ENCODE measurements at regions not wholly inside any gene's neighbourhood (a gene's known extent, or its start where the extent isn't known, plus 50 kb on each side); places are given as distances from the start of the nearest gene placed in this dataset.

GRCh38 chr19:29289020-29289419 lies 76.1 kb upstream of the UQCRFS1 start:
- TF ChIP-seq CTCF (IDR thresholded peaks at IDR 0.05): no peak
- 82% methylated on average over 2 of the region's 2 CpGs for WGBS (ENCODE audit: insufficient coverage)
- H3K36me3 Mint-ChIP-seq: no peaks in the 10 kb centered on the region
- Histone ChIP-seq H2AFZ (ENCODE audit: insufficient read depth, low read depth, low read length, poor library complexity, severe bottlenecking) (no peak overlapping the region), H3K4me1 (ENCODE audit: control insufficient read depth in 1 of 2, insufficient read depth in 2 of 2, low read length in 2 of 2) (no peaks in the 10 kb centered on the region), H3K79me2 (ENCODE audit: insufficient read depth, low read length) (no peaks in the 10 kb centered on the region), H3K4me3 (replicated peaks in 1 of 3; ENCODE audit: low read depth in 2 of 3, low read length in 3 of 3) (no peak overlapping the region), H3K36me3 (replicated peaks in 1 of 2; ENCODE audit: control insufficient read depth in 1 of 2, insufficient read depth in 2 of 2, low read length in 2 of 2) (no peaks in the 10 kb centered on the region), H4K20me1 (ENCODE audit: insufficient read depth, low read length) (no peaks in the 10 kb centered on the region), H3K4me2 (replicated peaks; ENCODE audit: extremely low read depth, low read length, poor library complexity, severe bottlenecking) (no peak overlapping the region), H3K27ac (ENCODE audit: low read depth in 1 of 2, low read length in 2 of 2) (no peak overlapping the region), H3K27me3 (ENCODE audit: control insufficient read depth in 2 of 2, insufficient read depth in 2 of 2, low read length in 2 of 2) (no peaks in the 10 kb centered on the region), H3K9ac (ENCODE audit: insufficient read depth, low read length, poor library complexity, severe bottlenecking) (no peak overlapping the region), H3K9me3 (replicated peaks in 1 of 2; ENCODE audit: control insufficient read depth in 1 of 2, insufficient read depth in 1 of 2, low read length in 2 of 2) (no peaks in the 10 kb centered on the region)
- intact Hi-C loops (cut with micrococcal nuclease): no loop called here
- DNase-seq: no peak
- no peak overlapping the region for H3K27ac Mint-ChIP-seq
- H3K4me1 Mint-ChIP-seq: no peaks in the 10 kb centered on the region
- no peak overlapping the region for H3K4me3 Mint-ChIP-seq
- H3K27me3 Mint-ChIP-seq (ENCODE audit: low read depth in 3 of 3): peaks cover 2 to 4% (median 3%) of the 10 kb centered on the region in 3 donors
- H3K9me3 Mint-ChIP-seq: peaks cover 0 to 6% (median 2%) of the 10 kb centered on the region in 7 donors

GRCh38 chr19:29290853-29291252 lies 77.9 kb upstream of the UQCRFS1 start:
- Mint-ChIP-seq H3K4me3 (no peak overlapping the region), H3K27me3 (ENCODE audit: low read depth in 3 of 3) (peaks cover 3 to 7% (median 4%) of the 10 kb centered on the region in 3 donors), H3K9me3 (peaks cover 0 to 7% (median 2%) of the 10 kb centered on the region in 7 donors), H3K36me3 (no peaks in the 10 kb centered on the region), H3K4me1 (no peaks in the 10 kb centered on the region), H3K27ac (no peak overlapping the region)
- H3K27ac ChIP-seq (ENCODE audit: low read depth in 1 of 2, low read length in 2 of 2): no peak overlapping the region
- H3K4me1 ChIP-seq (ENCODE audit: control insufficient read depth in 1 of 2, insufficient read depth in 2 of 2, low read length in 2 of 2): no peaks in the 10 kb centered on the region
- H2AFZ ChIP-seq (ENCODE audit: insufficient read depth, low read depth, low read length, poor library complexity, severe bottlenecking): no peak overlapping the region
- DNase-seq: no peak
- H3K36me3 ChIP-seq (replicated peaks in 1 of 2; ENCODE audit: control insufficient read depth in 1 of 2, insufficient read depth in 2 of 2, low read length in 2 of 2): no peaks in the 10 kb centered on the region
- no peak overlapping the region for H3K9ac ChIP-seq (ENCODE audit: insufficient read depth, low read length, poor library complexity, severe bottlenecking)
- H3K4me2 ChIP-seq (replicated peaks; ENCODE audit: extremely low read depth, low read length, poor library complexity, severe bottlenecking): no peak overlapping the region
- no peaks in the 10 kb centered on the region for H3K27me3 ChIP-seq (ENCODE audit: control insufficient read depth in 2 of 2, insufficient read depth in 2 of 2, low read length in 2 of 2)
- 35% methylated on average over 5 of the region's 5 CpGs for WGBS (ENCODE audit: insufficient coverage)
- intact Hi-C loops (cut with micrococcal nuclease): no loop called here
- H3K9me3 ChIP-seq (replicated peaks in 1 of 2; ENCODE audit: control insufficient read depth in 1 of 2, insufficient read depth in 1 of 2, low read length in 2 of 2): no peaks in the 10 kb centered on the region
- H4K20me1 ChIP-seq (ENCODE audit: insufficient read depth, low read length): no peaks in the 10 kb centered on the region
- no peak for TF ChIP-seq CTCF (IDR thresholded peaks at IDR 0.05)
- H3K79me2 ChIP-seq (ENCODE audit: insufficient read depth, low read length): no peaks in the 10 kb centered on the region
- H3K4me3 ChIP-seq (replicated peaks in 1 of 3; ENCODE audit: low read depth in 2 of 3, low read length in 3 of 3): no peak overlapping the region

Data from CD14-positive monocyte (primary cell).